PFSK-1 (cell line): ENCODE measurements at regions not wholly inside any gene's neighbourhood (a gene's known extent, or its start where the extent isn't known, plus 50 kb on each side); places are given as distances from the start of the nearest gene placed in this dataset.

Experiments
- FOXP2 ChIP-seq: optimal IDR thresholded peaks from 2 replicates; pipeline ENCODE3; 2011; ENCODE audit warnings: borderline replicate concordance, control low read depth, inconsistent platforms; ENCODE audit not compliant: insufficient read depth; ENCODE audit errors: extremely low read length, extremely low read depth
- POLR2AphosphoS5 ChIP-seq: IDR thresholded peaks from 2 replicates; pipeline ENCODE4 v1.6.1; 2012; ENCODE audit warnings: low read depth, mild to moderate bottlenecking, control low read depth, low read length, moderate library complexity
- SIN3A ChIP-seq: IDR thresholded peaks from 2 replicates; pipeline ENCODE4 v1.6.1; 2012; ENCODE audit warnings: mild to moderate bottlenecking, low read length, moderate library complexity, borderline replicate concordance; ENCODE audit not compliant: insufficient read depth
- TAF1 ChIP-seq: IDR thresholded peaks from 2 replicates; pipeline ENCODE4 v1.6.1; 2012; ENCODE audit warnings: low read length, control low read depth, borderline replicate concordance; ENCODE audit not compliant: insufficient read depth
- TF ChIP-seq, protein P1 (sequence below), 2 experiments: IDR thresholded peaks; 2 replicates each; pipeline versions ENCODE4 v1.6.1 to v1.8.0; 2011 to 2012; ENCODE audit warnings: low read depth in 2 of 2, low read length in 2 of 2, control low read depth in 1 of 2, inconsistent platforms in 1 of 2, mild to moderate bottlenecking in 1 of 2, moderate library complexity in 1 of 2; ENCODE audit not compliant: insufficient read depth in 1 of 2

DNA sequence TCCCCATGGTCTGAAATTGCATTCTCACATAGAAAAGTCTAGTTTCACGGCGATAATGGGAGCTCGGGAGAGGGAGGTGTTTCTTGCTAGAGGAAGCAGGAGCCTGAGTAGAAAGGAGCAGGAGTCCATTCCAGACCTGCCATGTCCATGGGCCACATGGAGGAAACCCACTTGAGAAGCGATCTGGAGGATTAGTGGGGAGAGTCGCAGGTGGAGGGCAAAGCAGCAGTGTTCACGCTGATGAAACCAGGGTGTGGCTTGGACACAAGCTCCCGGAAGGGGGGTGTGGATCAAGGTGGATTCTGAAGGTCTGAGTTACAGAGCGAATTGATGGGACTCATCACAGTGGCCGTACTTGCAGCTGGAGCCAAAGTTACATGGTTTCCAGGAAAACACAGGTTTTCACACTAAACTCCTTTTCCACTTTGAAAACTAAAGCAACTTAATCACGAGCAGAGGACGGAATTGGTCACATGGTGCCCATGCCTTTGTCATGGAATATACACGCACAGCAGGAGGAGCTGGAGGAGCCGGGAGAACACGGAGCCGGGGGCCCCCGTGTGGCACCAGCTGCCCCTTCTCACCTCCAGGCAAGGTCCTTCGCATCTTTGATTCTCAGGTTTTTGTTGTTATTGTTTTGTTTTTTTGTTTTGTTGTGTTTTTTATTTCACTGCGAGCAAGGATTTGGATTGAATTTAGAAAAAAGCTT, 255.1 kb upstream of the MYT1L start:
- TF ChIP-seq, protein P1, sequence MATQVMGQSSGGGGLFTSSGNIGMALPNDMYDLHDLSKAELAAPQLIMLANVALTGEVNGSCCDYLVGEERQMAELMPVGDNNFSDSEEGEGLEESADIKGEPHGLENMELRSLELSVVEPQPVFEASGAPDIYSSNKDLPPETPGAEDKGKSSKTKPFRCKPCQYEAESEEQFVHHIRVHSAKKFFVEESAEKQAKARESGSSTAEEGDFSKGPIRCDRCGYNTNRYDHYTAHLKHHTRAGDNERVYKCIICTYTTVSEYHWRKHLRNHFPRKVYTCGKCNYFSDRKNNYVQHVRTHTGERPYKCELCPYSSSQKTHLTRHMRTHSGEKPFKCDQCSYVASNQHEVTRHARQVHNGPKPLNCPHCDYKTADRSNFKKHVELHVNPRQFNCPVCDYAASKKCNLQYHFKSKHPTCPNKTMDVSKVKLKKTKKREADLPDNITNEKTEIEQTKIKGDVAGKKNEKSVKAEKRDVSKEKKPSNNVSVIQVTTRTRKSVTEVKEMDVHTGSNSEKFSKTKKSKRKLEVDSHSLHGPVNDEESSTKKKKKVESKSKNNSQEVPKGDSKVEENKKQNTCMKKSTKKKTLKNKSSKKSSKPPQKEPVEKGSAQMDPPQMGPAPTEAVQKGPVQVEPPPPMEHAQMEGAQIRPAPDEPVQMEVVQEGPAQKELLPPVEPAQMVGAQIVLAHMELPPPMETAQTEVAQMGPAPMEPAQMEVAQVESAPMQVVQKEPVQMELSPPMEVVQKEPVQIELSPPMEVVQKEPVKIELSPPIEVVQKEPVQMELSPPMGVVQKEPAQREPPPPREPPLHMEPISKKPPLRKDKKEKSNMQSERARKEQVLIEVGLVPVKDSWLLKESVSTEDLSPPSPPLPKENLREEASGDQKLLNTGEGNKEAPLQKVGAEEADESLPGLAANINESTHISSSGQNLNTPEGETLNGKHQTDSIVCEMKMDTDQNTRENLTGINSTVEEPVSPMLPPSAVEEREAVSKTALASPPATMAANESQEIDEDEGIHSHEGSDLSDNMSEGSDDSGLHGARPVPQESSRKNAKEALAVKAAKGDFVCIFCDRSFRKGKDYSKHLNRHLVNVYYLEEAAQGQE (IDR thresholded peaks at IDR 0.05; ENCODE audit: insufficient read depth in 1 of 2, low read depth in 2 of 2, low read length in 2 of 2): no peak
- TF ChIP-seq FOXP2 (no peak), SIN3A (no peak), POLR2AphosphoS5 (no peak), TAF1 (no peak)

DNA sequence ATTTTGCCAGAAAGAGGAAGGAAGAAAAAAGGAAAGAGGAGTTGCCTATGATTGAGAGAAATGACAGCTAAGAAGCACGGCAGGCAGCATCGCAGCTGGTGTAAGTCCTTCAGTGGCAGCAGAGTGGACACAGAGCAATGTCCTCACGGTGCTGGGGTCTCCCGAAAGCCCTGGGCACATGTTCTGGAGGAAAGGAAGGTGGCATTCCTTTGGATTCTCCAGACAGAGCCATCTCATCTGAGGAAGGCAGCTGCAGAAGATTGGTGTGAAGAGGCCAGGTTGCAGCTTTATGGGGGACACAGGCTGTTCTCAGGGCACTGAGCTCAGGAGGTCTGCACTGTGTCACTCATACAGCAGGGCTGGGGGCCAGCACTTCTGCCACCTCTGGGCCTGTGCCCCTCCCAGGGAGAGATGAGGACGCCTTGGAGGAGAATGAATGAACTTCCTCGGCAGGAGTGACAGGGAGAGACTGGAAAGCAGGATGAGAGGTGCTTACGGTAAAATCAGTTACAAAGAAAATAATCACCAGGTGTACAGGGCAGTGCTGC, 252.0 kb upstream of the MYT1L start:
- TF ChIP-seq POLR2AphosphoS5 (no peak), FOXP2 (no peak), SIN3A (no peak), TAF1 (no peak)
- TF ChIP-seq, protein P1 (IDR thresholded peaks at IDR 0.05; ENCODE audit: insufficient read depth in 1 of 2, low read depth in 2 of 2, low read length in 2 of 2): no peak

DNA sequence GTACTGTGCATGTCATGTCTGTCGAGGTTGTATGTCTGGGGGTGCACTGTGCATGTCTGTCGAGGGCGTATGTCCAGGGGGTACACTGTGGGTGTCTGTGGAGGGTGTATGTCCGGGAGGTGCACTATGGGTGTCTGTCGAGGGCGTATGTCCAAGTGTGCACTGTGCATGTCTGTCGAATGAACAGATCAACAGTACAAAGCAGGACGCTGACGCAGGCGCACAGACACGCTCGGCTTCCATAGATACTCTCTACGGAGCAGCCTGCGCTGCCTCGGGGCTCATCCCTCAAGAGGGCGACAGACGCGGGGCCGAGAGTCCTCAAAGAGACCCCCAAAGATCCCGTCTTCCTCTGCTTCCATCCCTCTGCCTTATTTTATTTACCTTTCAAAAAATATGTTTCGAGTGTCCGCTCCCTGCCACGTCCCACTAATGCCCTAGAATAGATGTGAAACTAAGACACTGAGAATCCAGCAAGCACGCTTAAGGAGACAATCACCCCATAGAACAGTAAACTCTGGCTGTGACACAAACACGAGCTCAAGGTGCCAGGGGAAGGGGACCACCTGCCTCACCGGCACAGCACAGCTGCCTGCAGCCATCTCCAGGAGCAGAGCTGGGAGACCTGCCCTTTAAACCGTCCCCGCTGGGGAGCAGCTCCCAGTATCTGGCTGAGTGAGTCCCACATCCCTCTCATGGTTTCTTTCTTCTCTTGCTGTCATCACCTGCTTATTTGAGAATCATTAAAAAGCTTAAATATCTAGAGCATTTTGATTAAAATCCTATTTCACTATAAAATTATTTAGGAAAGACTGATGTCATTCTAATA, 250.5 kb upstream of the MYT1L start:
- TF ChIP-seq POLR2AphosphoS5: no peak

DNA sequence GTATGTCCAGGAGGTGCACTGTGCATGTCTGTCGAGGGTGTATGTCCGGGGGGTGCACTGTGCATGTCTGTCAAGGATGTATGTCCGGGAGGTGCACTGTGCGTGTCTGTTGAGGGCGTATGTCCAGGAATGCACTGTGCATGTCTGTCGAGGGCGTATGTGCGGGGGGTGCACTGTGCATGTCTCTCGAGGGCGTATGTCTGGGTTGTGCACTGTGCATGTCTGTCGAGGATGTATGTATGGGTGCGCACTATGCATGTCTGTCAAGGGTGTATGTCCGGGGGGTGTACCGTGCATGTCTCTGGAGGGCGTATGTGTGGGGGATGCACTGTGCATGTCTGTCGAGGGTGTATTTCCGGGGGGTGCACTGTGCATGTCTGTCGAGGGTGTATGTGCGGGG, 249.3 kb upstream of the MYT1L start:
- TF ChIP-seq, protein P1 (IDR thresholded peaks at IDR 0.05; ENCODE audit: insufficient read depth in 1 of 2, low read depth in 2 of 2, low read length in 2 of 2): no peak
- TF ChIP-seq POLR2AphosphoS5 (no peak), FOXP2 (no peak), TAF1 (no peak), SIN3A (no peak)

DNA sequence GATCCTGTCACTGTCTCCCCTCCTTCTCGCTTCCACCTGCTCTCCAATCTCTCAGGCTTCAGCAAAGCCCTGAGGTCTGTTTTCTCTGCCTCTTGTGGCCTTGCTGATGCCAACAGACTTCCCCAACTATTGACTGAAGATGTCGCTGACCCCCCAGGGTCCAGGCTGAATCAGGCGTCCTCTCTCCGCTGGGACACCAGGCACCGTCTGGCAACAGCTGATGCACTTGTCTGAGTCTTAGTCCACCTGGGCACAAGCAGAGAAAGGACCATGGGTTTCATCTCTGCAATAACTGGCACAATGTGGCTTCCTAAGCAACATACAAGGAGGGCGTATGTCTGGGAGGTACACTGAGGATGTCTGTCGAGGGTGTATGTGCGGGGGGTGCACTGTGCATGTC, 248.7 kb upstream of the MYT1L start:
- TF ChIP-seq, protein P1 (IDR thresholded peaks at IDR 0.05; ENCODE audit: insufficient read depth in 1 of 2, low read depth in 2 of 2, low read length in 2 of 2): no peak
- no peak for TF ChIP-seq TAF1
- no peak for TF ChIP-seq POLR2AphosphoS5
- no peak for TF ChIP-seq FOXP2
- TF ChIP-seq SIN3A: no peak
